Motor neuron (in vitro differentiated cells): ENCODE measurements at regions not wholly inside any gene's neighbourhood (a gene's known extent, or its start where the extent isn't known, plus 50 kb on each side); places are given as distances from the start of the nearest gene placed in this dataset.

ENCODE experiments used
- ATAC-seq, 8 experiments: fragments of 200-7000 bp; cut with Tn5 transposase; replicated peaks in 6 of 8; 2 replicates each; pipeline ENCODE4 v1.8.0; 2021; ENCODE audit warnings: mild to moderate bottlenecking in 8 of 8, moderate library complexity in 8 of 8
- H3K27ac ChIP-seq, 2 donors: fragments of 250-450 bp; sonication (Bioruptor Pico); 2 replicates each; pipeline ENCODE4 v1.9.0; 2021; ENCODE audit warnings: antibody characterized with exemption in 2 of 2, mild to moderate bottlenecking in 2 of 2, moderate library complexity in 1 of 2
- H3K4me1 ChIP-seq, 2 donors: fragments of 250-450 bp; sonication (Bioruptor Pico); replicated peaks in 1 of 2; 2 replicates each; pipeline ENCODE4 v1.6.1; 2021; ENCODE audit warnings: antibody characterized with exemption in 2 of 2, mild to moderate bottlenecking in 2 of 2, moderate library complexity in 1 of 2
- H3K4me3 ChIP-seq, 5 donors: fragments of 250-450 bp; sonication (Bioruptor Pico); 2 replicates each; pipeline ENCODE4 v1.9.0; 2021; ENCODE audit warnings: antibody characterized with exemption in 5 of 5, mild to moderate bottlenecking in 5 of 5, moderate library complexity in 4 of 5
- WGBS, 10 experiments: fragments of 450-650 bp; shearing (Covaris generic); methylation state at CpG; one replicate each; pipeline ENCODE4 v1.0.0; 2022; 5-methylcytosine and 5-hydroxymethylcytosine counted together
- in situ Hi-C, 9 experiments: fragments of 400-800 bp; cut with MboI; loops; one replicate each; pipeline ENCODE4 v1.15.0; 2021; ENCODE audit warnings: low sequenced_read_pairs in 9 of 9, low pct_unique_long_range_greater_than_20kb in 2 of 9; ENCODE audit not compliant: unreplicated experiment in 9 of 9

DNA sequence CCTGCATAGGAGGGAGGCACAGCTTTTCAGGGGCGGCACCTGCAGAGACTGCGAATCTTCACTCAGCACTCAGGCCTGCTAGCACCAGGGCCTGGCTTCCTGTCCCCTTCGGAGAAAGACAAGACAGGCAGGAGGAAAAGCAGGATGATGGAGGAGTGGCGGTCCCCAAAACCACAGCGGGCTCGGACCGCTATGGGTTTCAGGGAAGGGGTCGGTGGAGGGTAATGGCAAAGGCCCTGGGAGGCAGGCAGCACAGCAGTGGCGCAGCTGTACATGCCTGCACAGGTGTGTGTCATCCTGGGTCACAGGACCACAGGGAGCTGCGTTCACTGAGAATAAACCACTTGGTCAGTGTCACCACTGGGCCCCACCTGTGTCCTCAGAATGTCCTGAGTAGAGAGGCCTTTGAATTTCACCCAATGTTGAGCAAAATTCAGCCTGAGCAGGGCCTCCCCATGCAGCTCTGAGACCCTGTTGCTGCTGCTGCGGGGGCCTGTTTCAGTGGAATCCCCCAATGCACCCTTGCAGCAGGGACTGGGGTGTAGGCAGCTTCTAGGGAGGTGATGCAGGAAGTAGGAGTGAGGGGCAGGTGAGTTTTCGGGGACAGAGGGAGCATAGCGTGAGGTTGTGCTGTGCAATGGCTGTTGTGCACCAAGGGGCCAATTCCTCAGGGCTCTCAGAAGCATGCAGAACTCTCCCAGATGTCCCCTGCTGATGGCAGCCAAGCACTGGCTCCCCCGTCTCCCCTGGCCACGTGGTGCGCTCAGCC, 90.6 kb upstream of the PPP2R2D start:
- ATAC-seq, result no peak
- H3K27ac ChIP-seq, result no peak overlapping the region
- H3K4me3 ChIP-seq, result no peak overlapping the region
- no peaks in the 10 kb centered on the region for H3K4me1 ChIP-seq
- in situ Hi-C loops, result no loop called here
- WGBS, 10 experiments, result 59 to 85% (median 78%) methylated on average over 2 to 8 of the region's 16 CpGs; no CpG with 5 or more reads in 4 of the 10 experiments

DNA sequence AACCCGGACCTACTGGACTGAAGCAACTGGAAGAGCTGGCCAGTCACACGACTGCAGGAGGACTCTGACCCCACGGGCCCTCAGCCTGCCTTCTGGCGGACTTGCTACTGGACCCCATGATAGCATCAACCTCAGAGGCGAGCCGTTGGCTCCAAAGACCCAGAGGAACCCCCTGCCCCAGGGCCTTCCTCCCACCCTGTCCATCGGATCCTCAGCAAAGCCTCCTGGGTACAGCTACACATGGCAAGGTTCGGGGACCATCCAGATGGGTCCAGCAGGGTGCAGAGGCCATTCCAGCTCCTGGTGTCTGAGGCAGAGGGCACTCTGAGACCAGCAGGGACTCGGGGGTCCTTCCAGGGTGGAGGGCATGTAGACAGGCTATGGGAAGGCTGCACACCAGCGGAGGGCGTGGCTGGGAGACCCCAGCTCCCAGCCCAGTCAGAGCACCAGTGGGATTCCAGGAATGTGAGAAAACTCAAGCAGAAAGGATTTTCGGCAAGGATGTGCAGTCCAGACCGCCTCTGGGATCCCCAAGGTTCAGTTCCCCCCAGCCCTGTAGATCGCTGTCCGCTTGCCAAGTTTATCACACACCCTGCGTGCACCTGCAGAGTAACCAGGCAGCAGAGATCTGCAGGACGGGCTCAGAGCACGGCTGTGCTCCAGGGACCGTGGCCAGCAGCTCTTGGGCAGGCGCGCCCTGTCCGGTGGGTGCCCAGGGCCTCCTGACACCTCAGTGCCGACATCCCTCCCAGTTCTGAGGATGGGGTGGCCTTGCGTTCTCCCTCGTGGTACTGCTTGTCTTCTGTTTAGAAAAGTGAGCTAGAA, 89.8 kb upstream of the PPP2R2D start:
- Histone ChIP-seq H3K4me3 (no peak overlapping the region), H3K27ac (no peak overlapping the region), H3K4me1 (no peaks in the 10 kb centered on the region)
- ATAC-seq, result no peak
- in situ Hi-C loops, result no loop called here
- WGBS, 10 experiments, result 40 to 89% (median 40%) methylated on average over 1 to 8 of the region's 25 CpGs; no CpG with 5 or more reads in 5 of the 10 experiments

DNA sequence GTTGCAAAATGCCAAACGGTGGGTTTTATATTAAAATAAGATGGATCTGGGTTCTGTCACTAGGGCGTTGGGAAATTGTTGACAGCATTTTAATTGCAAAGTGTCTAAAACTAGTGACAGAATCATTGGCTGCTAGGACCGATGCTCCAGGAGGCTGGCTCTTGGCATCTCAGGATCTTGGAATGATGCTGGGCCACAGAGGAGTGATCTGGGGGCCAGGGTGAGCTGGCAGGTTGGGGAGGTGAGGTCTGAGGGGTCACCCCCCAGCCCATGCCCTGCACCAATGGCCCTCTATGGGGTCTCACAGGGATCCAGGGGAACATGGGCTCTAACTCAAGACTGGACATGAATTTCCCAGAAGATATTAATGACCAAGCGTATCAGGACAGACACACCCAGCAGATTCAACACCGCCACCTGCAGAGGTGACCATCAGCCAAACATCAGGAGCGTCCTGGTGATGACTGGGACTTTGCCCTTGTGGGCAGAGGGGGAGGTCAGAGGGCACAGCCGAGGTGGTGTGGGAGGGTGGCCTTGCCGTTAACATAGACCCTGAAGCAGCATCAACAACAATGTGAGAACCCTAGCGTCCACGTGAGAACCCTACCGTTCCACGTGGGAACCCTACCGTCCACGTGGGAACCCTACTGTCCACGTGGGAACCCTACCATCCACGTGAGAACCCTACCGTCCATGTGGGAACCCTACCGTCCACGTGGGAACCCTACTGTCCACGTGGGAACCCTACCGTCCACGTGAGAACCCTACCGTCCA, 89.0 kb upstream of the PPP2R2D start:
- WGBS, 10 experiments, result 6 to 100% (median 78%) methylated on average over 1 to 6 of the region's 23 CpGs; no CpG with 5 or more reads in 2 of the 10 experiments
- H3K27ac ChIP-seq, result no peak overlapping the region
- no peaks in the 10 kb centered on the region for H3K4me1 ChIP-seq
- in situ Hi-C loops, result no loop called here
- no peak overlapping the region for H3K4me3 ChIP-seq
- no peak for ATAC-seq

DNA sequence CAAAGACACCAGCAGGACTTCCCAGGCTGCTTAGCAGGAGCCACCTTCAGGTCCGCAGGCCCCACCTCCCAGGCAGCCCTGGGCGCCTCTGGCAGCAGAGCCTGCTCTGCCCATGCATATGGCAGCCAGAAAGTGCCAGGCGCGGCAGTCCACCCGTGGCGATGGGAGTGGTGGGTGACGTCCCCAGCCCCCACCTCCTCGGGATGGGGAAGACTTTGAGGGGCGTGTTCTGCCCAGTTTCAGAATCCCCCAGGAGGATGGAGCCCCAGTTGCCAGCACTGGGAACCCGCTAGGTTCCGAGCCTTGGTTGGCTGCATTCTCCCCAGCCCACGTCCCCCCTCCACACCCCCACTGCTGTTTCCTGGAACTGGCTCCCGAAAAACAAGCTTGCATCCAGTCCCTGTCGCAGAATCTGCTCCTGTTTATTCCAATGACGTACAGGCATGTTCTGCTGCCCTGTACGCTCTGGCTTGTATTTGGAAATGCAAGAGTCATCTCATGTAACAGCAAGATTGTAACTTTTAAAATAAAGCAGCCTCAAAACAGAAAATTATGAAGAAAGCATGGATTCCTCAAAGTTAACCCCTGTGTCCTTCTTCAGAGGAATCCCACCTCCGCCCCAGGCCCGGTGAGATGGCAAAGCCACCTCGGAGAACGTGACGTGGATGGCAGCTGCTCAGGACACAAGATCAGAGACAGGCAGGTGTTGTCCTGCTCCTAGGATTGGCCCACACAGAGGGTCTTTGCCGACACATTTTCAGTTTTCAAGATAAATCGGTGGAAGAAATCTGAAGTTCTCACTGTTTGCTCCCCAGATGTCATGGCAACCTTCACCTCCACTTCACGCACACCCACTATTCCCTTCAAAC, 87.8 kb upstream of the PPP2R2D start:
- in situ Hi-C loops, result no loop called here
- WGBS, 10 experiments, result 31 to 100% (median 87%) methylated on average over 1 to 7 of the region's 24 CpGs; no CpG with 5 or more reads in 3 of the 10 experiments

DNA sequence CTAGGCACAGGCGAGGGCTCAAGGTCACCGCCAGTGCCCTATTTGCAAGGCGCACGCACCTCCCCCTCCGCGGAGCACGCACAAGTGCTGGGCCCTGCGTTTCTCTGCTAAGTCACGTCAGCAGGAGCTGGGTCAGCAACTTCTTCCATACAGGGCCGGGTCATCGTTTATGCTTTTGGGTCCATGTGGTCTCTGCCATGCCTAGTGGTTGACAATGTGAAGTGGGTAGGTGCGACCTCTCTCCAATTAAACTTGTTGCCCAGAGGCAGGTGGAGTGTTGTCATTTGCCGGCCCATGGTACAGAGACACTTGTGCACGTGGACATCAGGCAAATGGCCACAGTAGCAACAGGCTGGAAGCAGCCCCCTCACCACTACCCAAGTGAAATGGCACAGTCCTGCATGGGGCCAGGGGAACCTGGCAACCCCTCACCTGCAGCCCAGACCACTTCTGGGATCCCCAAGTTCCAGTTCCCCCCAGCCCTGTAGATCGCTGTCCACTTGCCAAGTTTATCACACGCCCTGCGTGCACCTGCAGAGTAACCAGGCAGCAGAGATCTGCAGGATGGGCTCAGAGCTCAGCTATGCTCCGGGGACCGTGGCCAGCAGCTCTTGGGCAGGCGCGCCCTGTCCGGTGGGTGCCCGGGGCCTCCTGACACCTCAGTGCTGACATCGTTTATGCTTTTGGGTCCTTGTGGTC, 86.1 kb upstream of the PPP2R2D start:
- in situ Hi-C loops, result no loop called here
- H3K27ac ChIP-seq, result no peak overlapping the region
- no peak for ATAC-seq
- no peaks in the 10 kb centered on the region for H3K4me1 ChIP-seq
- 20 to 100% (median 71%) methylated on average over 1 to 14 of the region's 24 CpGs; no CpG with 5 or more reads in 2 of the 10 experiments for WGBS, 10 experiments
- no peak overlapping the region for H3K4me3 ChIP-seq

More for the DNA sequence above, 87.8 kb upstream of the PPP2R2D start:
- no peak for ATAC-seq
- Histone ChIP-seq H3K4me1 (no peaks in the 10 kb centered on the region), H3K4me3 (no peak overlapping the region), H3K27ac (no peak overlapping the region)

DNA sequence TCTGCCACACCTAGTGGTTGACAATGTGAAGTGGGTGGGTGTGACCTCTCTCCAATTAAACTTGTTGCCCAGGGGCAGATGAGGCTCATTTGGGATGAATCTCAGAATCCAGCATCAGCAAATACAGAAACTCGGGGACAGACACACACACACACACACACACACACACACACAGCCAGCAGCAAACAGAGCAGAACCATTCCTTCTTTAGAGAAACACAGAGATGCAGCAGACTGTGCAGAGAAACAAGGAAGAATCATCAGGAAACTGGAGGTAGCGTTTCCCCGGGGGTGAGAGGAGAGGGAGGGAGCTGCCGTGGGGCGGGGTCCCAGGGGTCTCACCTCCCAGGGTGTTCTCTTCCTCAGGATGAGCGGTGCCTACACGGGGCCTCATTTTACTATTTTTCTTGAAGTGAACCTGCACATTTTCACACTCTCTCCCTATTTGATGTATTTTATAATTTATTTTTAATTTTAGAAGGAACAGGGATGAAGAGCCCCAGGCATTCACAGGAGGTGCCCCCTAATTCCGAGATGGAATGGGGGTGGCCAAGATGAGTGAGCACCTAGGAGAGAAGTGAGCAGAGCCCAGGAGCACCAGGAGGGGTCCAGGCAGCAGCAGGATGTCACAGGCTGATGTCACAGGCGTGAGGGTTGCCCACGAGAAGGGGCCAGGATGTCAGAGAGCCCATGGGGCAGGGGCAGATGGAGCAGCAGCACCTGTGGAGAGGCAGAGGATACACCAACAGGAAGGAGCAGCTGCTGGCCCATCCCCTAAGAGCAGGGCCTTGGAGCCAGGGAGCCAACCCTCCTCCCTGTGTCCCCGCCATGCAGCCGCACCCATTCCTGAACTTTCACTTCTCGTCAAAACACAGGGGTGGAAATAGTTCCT, 85.3 kb upstream of the PPP2R2D start:
- WGBS, 10 experiments, result 0 to 83% (median 74%) methylated on average over 1 to 7 of the region's 13 CpGs; no CpG with 5 or more reads in 4 of the 10 experiments
- Histone ChIP-seq H3K4me3 (no peak overlapping the region), H3K27ac (no peak overlapping the region), H3K4me1 (no peaks in the 10 kb centered on the region)
- in situ Hi-C loops, result no loop called here
- ATAC-seq, result no peak

DNA sequence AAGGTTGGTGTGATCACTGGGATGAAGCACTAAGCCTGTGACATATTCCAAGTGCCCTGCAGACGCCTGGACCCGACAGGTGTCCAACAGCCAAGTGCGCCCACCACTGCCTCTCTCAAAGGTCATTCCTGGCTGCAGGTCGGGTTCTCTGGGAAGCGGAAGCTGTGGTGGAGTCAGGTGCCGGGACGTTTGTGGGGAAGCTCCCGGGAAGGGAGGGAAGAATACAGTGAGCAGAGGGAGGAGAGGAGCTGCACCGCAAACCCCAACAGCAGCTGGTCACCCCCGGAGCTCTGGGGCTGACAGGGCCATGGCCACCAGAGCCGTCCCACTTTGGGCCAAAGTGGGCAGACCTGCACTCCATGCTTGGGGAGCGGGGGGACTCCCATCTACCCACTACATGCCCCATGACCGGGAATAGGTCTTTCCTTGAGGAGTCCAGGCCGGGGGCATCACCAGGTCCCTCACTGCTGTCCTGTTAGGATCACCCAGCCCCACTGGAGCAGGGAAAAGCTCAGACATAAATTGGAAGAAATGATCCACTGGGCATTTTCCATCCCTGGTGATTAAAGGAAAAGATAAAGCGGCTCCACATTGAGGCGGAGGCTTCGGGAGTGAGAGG, 84.5 kb upstream of the PPP2R2D start:
- in situ Hi-C loops, result no loop called here
- 20 to 90% (median 28%) methylated on average over 1 to 12 of the region's 17 CpGs; no CpG with 5 or more reads in 5 of the 10 experiments for WGBS, 10 experiments

DNA sequence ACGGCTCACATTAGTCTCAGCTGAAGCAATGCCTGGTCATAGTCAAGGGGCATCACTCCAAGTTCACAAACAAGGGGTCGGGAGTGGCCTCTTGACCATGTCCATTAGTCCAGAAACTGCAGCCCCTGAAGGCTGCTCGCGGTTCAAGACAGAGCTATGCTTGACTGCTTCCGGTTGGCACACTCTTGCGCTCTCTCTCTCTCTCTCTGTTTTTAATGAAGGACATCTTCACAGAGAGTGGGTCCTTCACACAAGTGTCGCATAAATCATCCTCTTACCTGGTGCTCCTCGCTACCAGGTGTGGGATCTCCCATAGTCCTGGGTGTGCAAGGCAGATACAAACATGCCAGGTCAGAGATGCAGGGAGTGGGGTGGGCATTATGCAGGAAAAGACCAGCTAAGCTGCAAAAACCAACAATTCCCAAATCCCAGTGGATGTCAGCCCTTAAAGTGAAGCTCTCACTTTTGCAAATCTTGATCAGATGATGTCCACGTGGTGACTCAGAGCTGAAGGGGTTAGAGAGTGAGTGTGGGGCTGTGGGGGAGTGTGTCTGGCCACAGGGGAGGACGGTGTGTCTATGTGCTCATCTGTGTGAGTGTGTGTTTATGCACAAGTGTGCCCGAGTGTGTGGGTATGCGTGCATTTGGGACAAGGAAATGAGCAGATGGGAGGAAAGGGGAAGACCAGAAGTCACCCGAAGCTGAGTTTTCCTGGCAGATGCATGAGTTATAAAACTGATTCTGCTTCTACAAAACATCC, 83.7 kb upstream of the PPP2R2D start:
- WGBS, 10 experiments, result 0 to 95% (median 77%) methylated on average over 1 to 9 of the region's 13 CpGs; no CpG with 5 or more reads in 1 of the 10 experiments
- peak in 1 of 8 experiments; percentile 22 for ATAC-seq
- Histone ChIP-seq H3K27ac (no peak overlapping the region), H3K4me1 (no peaks in the 10 kb centered on the region), H3K4me3 (no peak overlapping the region)
- in situ Hi-C loops, result no loop called here

More for the DNA sequence above, 84.5 kb upstream of the PPP2R2D start:
- no peaks in the 10 kb centered on the region for H3K4me1 ChIP-seq
- ATAC-seq, result no peak
- no peak overlapping the region for H3K27ac ChIP-seq
- H3K4me3 ChIP-seq, result no peak overlapping the region

DNA sequence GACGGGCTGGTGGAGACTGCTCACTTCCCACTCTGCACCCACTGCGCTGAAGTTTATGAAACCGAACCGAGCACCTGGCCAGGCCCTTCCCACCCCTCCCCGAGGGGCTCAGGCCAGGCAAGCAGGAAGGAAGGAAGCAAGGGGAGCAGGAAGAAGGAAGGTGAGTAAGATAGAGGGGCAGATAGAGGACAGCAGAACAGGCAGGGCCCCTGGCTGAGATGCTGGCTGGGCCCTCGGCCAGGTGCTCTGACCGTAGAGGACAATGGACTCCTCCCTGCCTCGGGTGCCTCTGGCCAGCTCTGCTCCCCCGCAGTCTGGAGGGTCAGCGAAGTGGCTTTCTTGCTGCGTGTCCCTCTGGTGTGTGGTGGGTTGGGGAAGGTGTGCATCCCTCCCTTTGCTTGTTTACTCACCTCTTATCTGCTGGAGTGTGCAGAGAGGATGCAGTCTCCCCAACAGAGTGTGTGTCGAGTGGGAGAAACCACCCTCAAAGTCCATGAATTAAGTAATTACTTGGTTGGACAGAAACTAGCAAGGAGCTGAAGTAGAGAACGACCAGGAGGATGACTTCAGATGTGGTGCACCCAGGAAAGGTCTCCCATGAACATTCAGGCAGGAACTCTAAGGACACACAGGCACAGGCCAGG, 82.8 kb upstream of the PPP2R2D start:
- no peak for ATAC-seq
- H3K4me1 ChIP-seq, result peaks cover 0 to 3% of the 10 kb centered on the region in 2 donors
- H3K4me3 ChIP-seq, result no peak overlapping the region
- no peak overlapping the region for H3K27ac ChIP-seq
- in situ Hi-C loops, result no loop called here
- 14 to 92% (median 62%) methylated on average over 1 to 8 of the region's 13 CpGs; no CpG with 5 or more reads in 4 of the 10 experiments for WGBS, 10 experiments
